Stimulated activated CD4-positive, alpha-beta T cell treated with anti-CD3 and anti-CD28 coated beads, Interleukin-1b, Interleukin-23, amount 100 ng/mL, for 1 hour (primary cell): ENCODE measurements at regions not wholly inside any gene's neighbourhood (a gene's known extent, or its start where the extent isn't known, plus 50 kb on each side); places are given as distances from the start of the nearest gene placed in this dataset.

Source experiments
- DNase-seq, 2 donors: peaks; one replicate each; pipeline ENCODE4 v3.0.0-alpha.2; 2020; ENCODE audit warnings: low read depth in 2 of 2

GRCh38 chr12:132424811-132425210 lies 65.1 kb upstream of the FBRSL1 start:
- no peak for DNase-seq

- no peak for DNase-seq
These were observed 65.9 kb upstream of the FBRSL1 start for GRCh38 chr12:132423820-132424645.

GRCh38 chr12:132423251-132423819 lies 66.6 kb upstream of the FBRSL1 start:
- DNase-seq: no peak

- DNase-seq: no peak
These were observed 67.4 kb upstream of the FBRSL1 start for GRCh38 chr12:132422381-132423043.

GRCh38 chr12:132422040-132422380 lies 67.9 kb upstream of the FBRSL1 start:
- no peak for DNase-seq

GRCh38 chr12:132419631-132420246 lies 70.2 kb upstream of the FBRSL1 start:
- DNase-seq: no peak

- no peak for DNase-seq
These were observed 71.5 kb upstream of the FBRSL1 start for GRCh38 chr12:132418393-132418925.

- DNase-seq: no peak
These were observed 72.2 kb upstream of the FBRSL1 start for GRCh38 chr12:132417741-132418140.

- no peak for DNase-seq
These were observed 73.1 kb upstream of the FBRSL1 start for GRCh38 chr12:132416827-132417226.

- no peak for DNase-seq
These were observed 73.8 kb upstream of the FBRSL1 start for GRCh38 chr12:132416121-132416673.

- DNase-seq: no peak
These were observed 74.4 kb upstream of the FBRSL1 start for GRCh38 chr12:132415327-132416120.

- DNase-seq: peak; percentile 49
These were observed 75.2 kb upstream of the FBRSL1 start for GRCh38 chr12:132414634-132415326.

- DNase-seq: no peak
These were observed 75.9 kb upstream of the FBRSL1 start for GRCh38 chr12:132413931-132414588.

GRCh38 chr12:132411457-132411856 lies 78.5 kb upstream of the FBRSL1 start:
- no peak for DNase-seq

GRCh38 chr12:132410849-132411248 lies 79.1 kb upstream of the FBRSL1 start:
- DNase-seq: no peak

GRCh38 chr12:132410296-132410625 lies 79.7 kb upstream of the FBRSL1 start:
- DNase-seq: no peak

GRCh38 chr12:132409495-132410295 lies 80.3 kb upstream of the FBRSL1 start:
- DNase-seq: no peak

GRCh38 chr12:132408626-132409494 lies 79.5 kb upstream of the GALNT9 start:
- DNase-seq: no peak
